Breast epithelium (tissue), 3 donors: ENCODE measurements at regions not wholly inside any gene's neighbourhood (a gene's known extent, or its start where the extent isn't known, plus 50 kb on each side); places are given as distances from the start of the nearest gene placed in this dataset.

ENCODE experiments used
- CTCF ChIP-seq, 3 donors: fragments of 450-650 bp; IDR thresholded peaks; one replicate each; pipeline ENCODE4 v1.5.1; 2016 to 2017; ENCODE audit warnings: antibody characterized with exemption in 3 of 3, mild to moderate bottlenecking in 3 of 3, moderate library complexity in 3 of 3
- POLR2A ChIP-seq: fragments of 450-650 bp; IDR thresholded peaks from one replicate; pipeline ENCODE4 v1.6.1; 2016; ENCODE audit warnings: antibody characterized with exemption, mild to moderate bottlenecking, moderate library complexity
- POLR2AphosphoS5 ChIP-seq, 3 donors: sonication (generic); formaldehyde crosslinking; IDR thresholded peaks; one replicate each; pipeline ENCODE4 v1.6.1; 2017; ENCODE audit warnings: antibody characterized with exemption in 3 of 3

GRCh38 chr7:132041108-132041507 lies 484.7 kb upstream of the PODXL start:
- TF ChIP-seq CTCF (IDR thresholded peaks at IDR 0.05) = no peak
- TF ChIP-seq POLR2A = no peak
- no peak for TF ChIP-seq POLR2AphosphoS5 (IDR thresholded peaks at IDR 0.05)
